ENCODE measurements at regions not wholly inside any gene's neighbourhood (a gene's known extent, or its start where the extent isn't known, plus 50 kb on each side); places are given as distances from the start of the nearest gene placed in this dataset.
"Not testable (repeated sequence)": the region's sequence is repeated elsewhere in the genome, so short reads cannot be mapped to it uniquely, and the experiment has no call there.

DNA sequence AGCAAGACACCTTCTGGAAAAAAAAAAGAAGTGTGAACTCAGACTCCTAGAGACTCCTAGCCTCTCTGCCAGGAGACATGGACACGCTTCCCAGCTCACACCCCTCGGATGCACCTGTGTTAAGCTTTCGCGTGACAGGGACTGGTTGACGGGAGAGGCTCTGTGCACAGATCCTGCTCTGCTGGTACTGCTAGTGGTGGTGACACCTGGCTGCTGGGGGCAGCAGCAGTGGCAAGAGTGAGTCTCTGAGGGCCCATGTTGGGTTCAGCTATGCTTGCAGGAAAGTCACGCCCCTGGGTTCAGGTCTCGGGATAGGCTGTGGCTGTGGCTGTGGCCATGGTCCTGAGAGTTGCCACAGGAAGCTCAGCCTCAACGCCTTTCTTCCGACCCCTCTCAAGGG lies 81.1 kb downstream of the XRCC2 start:
- DNase-seq = no peak

DNA sequence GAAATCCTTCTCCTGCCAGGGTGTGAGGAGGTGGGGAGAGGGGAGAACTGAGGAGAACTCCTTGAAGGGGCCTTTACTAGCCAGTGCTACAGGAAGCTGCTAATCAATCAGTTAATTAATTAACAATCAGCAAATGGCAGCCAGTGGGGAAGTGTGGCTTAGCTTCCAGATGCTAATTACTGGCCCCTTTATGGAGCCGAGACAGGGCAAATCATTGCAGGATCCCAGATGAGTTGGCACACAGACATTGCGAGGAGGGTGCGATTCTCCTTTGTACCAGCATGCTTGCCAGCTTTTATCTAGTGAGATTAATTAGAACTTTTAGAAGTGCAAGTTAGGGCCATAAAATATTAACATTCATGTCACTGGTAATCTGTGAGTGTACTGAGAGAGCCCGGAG lies 84.0 kb downstream of the XRCC2 start:
- no peak for DNase-seq

DNA sequence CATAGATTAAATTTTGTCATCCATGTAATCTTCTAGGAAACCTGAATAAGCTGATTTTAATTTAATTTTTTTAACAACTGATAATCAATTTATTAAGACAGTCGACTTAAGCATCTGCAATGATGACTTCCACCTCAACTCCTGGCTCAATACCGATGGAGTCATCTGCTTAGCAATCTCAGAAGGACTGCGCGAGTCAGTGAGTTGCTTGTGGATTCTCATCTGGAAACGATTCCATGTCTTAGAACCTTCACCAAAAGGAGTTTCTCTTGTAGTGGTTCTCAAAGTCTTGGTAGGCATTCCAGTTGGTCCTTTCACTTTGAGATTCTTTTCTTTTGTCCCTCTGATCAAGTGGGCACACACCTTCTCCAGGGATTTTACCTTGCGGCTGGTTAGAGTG lies 85.5 kb downstream of the XRCC2 start:
- DNase-seq = no peak

DNA sequence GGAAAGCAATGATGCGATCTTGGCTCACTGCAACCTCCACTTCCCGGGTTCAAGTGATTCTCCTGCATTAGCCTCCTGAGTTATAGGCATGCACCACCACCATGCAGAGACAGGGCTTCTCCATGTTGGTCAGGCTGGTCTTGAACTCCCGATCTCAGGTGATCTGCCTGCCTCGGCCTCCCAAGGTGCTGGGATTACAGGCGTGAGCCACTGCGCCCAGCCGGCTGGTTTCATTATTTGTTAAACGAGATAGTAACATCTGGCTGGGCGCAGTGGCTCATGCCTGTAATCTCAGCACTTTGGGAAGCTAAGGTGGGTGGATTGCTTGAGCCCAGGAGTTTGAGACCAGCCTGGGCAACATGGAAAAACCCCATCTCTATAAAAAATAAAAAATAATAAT lies 86.1 kb downstream of the XRCC2 start:
- DNase-seq = not testable (repeated sequence)

DNA sequence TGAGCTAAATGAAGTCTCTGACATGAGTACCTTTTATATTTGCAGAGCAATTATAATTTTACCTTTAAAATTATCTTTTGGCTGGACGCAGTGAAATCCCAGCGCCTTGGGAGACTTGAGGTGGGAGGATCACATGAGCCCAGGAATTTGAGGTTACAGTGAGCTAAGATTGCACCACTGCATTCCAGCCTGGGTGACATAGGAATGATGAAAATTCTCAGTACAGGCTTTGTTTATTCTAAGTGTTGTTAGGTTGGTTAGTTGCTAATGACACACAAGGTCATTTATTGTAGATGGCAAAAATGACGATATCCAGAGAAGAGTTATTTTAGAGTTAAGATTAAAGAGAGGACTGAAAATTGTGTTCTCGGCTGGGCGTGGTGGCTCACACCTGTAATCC lies 87.6 kb downstream of the XRCC2 start:
- no peak for DNase-seq

DNA sequence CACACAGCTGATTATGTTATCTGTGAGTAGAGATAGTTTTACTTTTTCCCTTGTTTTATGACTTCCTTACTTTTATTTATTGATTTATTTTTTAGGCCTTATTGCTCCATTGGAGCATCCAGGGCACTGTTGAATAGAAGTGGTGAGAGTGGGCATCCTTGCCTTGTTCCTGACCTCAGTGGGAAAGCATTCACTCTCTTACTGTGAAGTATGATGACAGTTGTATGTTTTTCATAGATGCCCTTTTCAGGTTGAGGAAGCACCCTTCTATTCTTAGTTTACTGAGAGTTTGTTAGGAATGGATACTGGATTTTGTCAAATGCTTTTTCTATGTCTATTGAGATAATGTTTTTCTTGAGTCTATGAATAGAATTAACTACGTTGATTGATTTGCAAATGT lies 88.6 kb downstream of the XRCC2 start:
- DNase-seq = no peak

DNA sequence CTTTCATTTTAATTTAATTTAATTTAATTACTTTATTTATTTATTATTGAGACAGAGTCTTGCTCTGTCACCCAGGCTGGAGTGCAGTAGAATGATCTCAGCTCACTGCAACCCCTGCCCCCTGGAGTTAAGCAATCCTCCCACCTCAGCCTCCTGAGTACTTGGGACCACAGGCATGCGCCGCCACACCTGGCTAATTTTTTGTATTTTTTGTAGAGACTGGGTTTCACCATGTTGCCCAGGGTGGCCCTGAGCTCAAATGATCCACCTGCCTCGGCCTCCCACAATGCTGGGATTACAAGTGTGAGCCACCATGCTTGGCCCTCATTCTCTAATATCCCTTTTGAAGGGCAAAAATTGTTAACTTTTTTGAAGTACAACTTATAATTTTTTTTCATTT lies 92.9 kb downstream of the XRCC2 start:
- no peak for DNase-seq

DNA sequence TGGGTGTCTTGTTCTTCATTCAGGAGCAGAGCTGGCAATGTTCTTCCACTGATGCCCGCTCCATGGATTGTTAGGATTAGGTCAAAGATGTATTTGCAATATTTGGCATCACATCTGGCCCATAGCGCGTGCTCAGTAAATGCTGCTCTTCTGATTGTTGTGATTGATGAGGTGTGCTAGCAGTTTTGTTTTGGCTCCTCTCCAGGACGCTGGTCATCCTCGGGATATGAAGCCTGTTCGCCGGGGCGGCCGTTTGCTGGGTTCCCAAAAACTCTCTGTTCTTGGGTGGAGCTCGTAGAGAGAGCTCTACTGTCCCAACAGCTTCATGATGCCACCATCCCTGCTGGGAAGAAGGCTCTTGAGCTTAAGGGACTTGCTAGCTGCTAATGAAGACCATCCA lies 96.9 kb downstream of the XRCC2 start:
- DNase-seq = no peak

DNA sequence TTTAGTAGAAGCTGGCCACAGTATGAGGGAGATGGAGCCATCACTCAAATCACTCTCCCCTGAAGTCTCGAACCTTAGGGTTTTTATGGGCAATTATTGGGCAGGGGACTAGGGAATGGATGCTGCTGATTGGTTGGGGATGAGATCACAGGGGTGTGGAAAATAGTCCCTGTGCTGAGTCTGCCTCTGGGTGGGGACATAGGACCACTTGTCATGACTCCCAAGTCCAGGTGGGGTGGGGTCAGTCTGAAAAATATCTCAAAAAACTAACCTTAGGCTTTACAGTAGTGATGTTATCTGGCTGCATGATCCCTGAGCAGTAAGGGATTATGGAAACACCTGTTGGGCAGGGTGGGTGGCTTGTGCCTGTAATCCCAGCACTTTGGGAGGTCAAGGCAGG lies 98.6 kb downstream of the XRCC2 start:
- DNase-seq = no peak

DNA sequence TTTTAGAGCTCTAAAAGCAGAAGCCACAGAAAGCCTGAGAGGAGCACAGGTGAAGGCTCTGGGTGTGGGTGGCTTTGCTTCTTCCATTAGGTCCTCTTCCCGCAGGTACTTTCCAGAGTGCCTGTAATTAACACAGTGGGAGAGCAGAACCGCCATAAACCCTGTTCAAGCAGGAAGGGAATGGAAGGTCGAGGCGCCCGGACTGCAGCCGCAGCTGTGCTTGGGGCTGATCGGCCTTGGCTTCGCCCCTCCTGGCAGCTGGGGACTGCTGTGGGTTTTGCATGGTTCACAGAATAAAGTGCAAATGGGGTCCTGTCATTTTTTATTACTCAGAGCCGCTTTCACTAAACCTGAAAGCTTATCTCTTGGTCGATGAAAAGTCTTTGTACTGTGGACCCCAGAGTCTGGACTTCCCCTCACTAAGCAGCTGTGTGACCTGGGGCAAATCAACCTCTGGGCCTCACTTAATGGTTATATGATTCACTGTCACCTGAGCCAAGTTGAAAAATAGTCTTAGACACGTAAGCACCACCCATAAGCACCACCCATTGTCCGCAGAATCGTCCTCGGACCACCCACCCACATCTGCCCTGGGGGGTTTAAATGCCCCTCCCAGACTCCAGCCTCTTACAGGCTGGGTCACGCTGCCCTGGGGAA lies 100.9 kb downstream of the XRCC2 start:
- no peak for DNase-seq

DNA sequence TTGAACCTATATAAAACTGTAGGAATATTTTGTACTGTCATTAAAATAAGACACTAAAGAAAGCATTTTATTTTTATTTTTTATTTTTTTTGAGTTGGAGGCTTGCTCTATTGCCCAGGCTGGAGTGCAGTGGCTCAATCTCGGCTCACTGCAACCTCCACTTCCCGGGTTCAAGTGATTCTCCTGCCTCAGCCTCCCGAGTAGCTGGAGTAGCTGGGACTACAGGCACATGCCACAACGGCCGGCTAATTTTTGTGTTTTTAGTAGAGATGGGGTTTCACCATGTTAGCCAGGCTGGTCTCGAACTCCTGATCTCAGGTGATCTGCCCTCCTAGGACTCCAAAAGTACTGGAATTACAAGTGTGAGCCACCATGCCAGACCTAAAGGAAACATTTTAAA lies 102.8 kb downstream of the XRCC2 start:
- DNase-seq = not testable (repeated sequence)

DNA sequence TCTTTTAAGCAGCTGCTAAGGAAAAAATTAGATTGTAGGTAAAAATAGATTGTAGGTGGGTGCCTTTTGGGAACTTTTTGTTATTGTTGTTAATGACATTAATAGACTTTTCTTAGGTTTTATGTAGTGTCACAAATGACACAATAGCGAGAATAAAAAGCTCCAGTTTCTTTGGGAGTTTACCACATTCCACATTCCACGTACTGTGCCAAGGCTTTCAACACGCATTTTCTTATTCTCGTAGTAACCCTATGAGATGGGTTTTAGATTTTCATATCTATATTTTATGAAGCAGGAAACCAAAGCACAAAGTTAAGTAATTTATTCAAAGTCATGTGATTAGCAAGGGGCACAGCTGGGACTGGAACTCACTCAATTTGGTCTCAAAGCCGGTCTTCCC lies 103.8 kb downstream of the XRCC2 start:
- DNase-seq = no peak

DNA sequence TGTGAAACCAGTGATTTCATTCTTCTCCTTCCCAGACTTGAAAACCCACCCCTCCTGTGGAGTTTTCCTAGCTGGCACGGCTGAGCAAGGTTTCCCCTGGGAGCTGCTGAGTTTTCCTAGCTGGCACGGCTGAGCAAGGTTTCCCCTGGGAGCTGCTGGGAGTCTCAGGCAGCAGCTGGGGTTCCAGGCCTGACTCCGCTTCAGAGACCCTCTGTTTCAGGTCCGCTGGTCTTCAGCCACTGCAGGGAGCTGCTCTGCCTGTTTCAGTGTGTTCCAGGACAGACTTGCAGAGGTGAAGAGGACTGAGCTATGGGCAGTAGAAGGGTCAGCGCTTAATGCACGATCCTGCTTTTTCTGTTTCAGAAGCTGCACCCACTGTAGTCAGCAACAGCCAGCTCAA lies 104.9 kb downstream of the XRCC2 start:
- peak; percentile 84 for DNase-seq

DNA sequence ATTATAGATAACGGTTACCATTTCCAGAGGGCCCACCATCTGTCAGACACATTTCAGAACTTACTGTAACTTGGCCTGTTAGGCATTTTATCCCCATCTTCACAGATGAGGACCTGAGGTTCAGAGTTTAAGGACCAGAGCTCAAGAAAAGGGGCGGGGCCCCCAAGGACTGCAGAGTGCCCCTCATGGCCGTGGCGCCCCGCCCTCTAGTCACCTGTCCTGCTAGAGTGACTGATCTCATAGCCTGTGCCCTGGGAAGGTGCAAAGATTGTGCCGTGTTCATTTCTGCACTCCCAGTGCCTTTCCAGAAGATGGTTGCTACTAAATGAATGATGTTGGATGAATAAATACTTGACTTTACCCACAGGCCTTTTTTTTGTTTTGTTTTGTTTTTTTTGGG lies 107.0 kb downstream of the XRCC2 start:
- no peak for DNase-seq

DNA sequence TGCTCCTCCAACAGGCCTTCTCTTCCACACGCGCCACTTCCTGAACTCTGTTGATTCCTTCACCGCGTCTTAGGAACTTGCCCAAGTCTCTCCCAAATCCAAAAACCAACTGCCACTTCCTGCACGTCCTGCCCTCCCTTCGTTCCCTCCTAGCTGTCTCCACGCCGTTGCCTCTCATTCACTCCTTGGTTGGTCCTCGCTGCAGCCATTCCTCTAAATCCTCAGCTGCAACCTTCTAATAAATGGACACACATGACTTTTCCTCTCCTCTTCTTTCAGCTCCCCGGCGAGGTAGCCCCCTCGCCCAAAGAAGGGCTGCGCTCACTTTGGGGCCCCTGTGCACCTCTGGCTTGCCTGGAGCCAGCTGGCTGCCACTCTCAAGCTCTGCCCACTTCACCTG lies 110.2 kb downstream of the XRCC2 start:
- no peak for DNase-seq

DNA sequence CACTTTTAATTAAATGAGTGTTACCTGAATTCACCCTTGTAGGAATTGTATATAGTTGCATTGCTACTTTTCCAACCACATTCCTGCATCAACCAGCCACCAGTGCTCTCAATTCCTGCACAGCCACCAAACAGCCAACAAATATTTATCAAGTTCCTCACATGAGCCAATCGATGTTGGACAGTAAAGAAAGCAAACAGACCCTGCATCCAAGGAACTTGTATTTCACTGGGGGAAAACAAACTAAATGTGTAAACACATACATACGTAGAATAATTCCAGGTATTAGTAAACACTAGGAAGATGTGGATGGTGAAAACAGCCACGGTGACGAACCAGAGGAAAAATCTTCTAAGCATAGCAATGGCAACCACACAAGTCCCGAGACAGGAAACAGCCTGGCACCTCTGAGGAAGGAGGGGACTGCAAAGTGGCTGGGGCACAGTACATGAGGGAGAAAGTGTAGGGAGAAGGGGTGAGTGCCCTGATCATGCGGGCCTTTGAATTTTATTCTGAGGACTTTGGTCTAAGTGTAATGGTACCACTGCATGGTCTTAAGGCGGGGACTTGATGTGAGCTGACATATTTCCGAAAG lies 111.2 kb downstream of the XRCC2 start:
- DNase-seq = no peak

DNA sequence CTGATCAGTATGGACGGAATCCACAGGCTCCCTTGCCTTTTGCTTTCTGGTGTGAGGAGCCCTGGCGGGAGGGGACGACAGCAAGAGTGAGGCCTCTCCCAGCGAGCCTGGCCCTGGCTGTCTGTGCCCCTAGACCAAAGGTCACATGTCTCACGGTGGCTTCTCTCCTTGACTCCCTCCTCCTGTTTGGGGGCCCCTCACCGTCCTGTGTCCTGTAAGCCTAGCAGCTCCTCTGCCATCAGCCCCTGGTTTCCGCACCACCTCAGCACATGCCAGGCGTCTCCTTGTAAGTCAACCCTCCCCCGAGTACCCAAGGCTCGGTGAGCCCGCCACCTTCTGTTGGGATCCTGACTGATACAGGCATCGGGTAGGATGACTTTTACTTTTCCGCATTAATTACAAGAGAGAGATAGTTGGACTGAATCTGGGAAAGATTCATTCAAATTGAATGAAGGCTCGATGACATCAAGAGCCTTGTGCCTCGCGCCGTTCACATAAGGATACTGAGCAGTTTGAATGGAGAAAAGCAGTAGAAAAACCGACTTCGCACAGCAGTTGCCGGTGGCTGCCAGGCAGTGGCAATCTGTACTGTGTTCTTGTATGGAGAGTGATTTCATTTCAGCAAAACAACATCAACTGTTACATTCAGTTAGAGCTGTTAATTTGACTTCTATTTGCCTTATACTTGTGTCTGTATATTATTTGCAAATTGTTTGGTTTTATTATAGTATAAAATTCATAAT lies 119.8 kb downstream of the XRCC2 start:
- DNase-seq = no peak

DNA sequence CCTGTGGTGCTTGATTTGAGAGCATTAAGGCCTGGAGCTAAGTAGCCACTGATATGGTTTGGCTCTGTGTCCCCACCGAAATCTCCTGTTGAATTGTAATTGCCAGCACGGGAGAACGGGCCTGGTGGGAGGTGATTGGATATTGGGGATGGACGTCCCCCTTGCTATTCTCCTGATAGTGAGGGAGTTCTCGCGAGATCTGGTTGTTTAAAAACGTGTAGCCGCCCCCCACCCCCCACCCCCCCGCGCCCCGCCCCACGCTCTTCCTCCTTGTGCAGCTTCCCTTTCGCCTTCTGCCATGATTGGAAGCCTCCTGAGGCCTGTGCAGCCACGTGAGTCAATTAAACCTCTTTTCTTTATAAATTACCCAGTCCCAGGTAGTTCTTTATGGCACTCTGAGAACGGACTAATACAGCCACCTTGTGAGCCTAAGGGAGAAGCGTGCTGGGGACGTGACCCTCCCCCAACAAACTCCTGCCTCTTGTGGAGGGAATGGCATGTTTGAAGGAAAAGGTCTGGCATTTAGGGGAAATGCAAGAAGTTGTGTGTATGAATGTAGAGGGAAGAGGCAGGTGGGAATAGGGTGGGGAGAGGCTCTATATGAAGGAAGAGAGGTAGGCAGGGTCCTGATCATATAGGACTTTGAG lies 118.0 kb upstream of the KMT2C start:
- no peak for DNase-seq

DNA sequence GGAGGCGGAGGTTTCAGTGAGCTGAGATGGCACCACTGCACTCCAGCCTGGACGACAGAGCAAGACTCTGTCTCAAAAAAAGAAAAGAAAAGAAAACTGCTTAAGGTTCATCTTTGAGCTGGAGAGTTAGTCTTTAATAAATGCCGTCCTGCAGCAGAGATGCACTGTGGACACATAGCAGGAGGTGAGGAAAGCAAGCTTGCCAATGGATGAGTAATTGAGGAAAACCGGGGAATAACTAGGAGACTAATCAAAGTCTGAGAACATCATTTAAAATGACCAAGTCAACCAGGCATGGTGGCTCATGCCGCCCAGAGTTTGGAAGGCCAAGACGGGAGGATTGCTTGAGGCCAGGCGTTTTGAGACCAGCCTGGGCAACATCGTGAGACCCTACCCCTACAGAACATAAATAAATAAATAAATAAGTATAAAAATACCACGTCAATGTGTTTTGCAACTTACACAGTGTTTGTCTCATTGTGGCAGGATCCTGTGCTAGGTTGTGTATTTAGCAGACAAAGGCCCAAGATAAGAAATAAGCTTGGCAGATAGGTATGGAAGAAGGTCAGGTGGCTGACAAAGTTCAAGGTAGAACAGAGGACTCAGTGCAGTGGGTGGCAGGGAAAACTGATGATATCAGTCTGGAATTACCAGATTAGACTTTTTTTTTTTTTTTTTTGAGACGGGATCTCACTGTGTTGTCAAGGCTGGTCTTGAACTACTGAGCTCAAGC lies 115.7 kb upstream of the KMT2C start:
- DNase-seq = no peak

DNA sequence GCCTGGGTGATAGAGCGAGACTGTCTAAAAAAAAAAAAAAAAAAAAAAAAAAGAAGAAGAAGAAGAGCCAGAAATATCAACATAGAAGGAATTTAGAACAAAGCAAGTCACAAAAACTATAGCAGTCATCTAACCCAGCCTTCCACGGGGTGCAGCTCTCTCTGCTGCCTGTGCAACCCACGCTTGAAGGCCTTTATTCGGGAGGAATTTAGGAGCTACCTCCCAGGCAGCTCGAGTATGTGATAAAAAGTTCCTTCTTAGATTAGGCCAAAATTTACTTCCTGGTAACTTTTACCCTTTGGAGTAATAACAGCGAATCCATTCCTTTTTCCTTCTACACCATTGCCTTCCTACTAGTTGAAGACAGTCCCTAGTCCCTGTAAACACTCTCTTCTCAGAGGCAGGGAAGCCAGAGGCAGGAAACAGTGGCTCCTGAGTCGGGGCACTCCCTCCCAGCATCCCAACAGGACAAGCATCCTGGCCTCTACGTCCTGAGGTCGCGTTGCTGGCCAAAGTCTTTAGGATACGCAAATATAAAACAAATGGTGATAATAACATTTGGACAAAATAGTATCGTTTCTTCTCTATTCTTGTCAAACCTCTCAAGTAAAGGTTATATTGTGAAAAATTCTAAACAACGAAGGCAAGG lies 109.3 kb upstream of the KMT2C start:
- no peak for DNase-seq

DNA sequence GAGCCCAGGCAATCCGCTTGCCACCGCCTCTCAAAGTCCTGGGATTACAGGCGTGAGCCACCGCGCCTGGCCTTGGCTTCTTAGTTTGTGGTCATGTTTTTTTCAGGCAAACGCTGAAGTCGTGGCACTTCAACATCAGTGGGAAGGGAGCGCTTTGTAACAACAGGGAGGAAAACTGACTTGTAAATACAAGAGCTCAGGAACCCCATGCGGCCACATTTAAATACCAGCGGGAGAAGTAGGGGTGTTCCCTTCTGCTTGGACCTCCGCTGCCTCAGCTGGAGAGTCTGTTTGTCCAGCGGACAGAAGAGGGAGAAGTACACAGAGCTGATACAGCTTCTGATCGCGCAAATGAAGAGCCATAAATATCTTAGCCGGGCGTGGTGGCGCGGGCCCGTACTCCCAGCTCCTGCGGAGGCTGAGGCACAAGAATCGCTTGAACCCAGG lies 108.7 kb upstream of the KMT2C start:
- no peak for DNase-seq

DNA sequence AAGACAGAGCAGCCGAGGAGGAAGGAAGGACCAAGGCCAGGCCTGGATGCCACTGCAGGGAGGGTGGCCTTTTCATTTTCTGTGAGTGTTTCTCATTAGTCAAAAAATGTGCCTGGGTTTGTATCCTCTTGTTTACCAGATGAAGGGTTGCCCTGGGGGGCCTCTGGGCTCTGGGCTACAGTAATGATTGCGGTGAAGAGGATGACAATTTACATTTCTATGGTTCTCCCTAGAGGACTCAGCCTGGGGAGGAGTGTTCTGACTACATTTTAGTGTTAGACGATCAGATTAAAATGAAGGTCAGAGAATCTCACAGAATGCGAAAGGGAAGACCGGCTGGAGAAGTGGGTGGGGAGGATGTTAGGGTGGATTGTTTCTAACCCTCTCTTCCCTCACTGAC lies 108.0 kb upstream of the KMT2C start:
- DNase-seq = no peak

DNA sequence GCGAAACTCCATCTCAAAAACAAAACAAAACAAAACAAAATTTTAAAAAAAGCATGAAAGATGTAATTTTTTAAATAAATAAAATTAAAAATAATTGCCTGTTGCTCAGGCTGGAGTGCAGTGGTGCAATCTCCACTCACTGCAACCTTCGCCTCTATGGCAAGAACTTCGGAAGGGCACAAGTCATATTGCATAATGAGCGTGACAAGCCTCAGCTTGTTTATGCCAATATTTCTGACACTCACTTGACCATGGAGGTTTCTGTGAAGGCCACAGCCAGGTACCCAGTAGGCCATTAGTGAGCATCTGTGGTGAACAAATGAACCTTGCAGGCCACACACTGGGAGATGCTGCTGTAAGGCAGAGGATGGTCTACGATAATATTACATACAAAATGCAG lies 106.1 kb upstream of the KMT2C start:
- no peak for DNase-seq

All from NCI-H1694 treated with DMSO at 0.1 percent for 48 hours (cell line).